ENCODE measurements at regions not wholly inside any gene's neighbourhood (a gene's known extent, or its start where the extent isn't known, plus 50 kb on each side); places are given as distances from the start of the nearest gene placed in this dataset.

DNA sequence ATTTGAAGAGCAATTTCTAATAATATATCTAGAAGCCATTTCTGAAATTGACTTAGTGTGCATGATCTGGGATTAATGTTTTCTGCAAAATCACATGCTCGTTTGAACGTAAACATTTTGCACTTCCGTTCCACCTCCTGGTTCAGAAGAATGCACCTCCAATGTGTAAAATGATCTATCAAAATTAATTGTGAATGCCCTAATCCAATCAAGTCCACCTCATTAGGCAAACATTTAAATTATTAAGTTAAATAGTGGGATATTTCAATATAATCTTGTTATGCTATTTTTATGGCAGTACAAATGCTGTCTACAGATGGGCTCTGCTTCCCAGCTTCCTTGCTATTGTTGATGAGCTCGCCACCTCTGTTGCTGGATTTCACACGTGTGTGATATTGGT lies 542.5 kb downstream of the INSC start:
- no peaks in the 10 kb centered on the region for H3K27me3 ChIP-seq
- H3K4me3 ChIP-seq = no peak overlapping the region
- TF ChIP-seq CTCF (IDR thresholded peaks at IDR 0.05) = no peak
- 84 to 88% methylated on average over 5 of the region's 5 CpGs for WGBS, 2 donors
- H3K27ac ChIP-seq = no peak overlapping the region
- no peaks in the 10 kb centered on the region for H3K9me3 ChIP-seq
- H3K36me3 ChIP-seq = no peaks in the 10 kb centered on the region
- no peak for DNase-seq
- FAIRE-seq = no peak
- intact Hi-C loops (cut with DNase I) = loop anchor here in 1 of 3 donors (10.0 kb wide), 1 partner anchor 948 kb away; no protein-coding TSS in a partner anchor
- H3K4me1 ChIP-seq = no peaks in the 10 kb centered on the region
- no peak for ATAC-seq

GRCh38 chr11:15660496-15660895 lies 545.8 kb downstream of the INSC start:
- Histone ChIP-seq H3K4me3 (no peak overlapping the region), H3K27me3 (no peaks in the 10 kb centered on the region), H3K36me3 (no peaks in the 10 kb centered on the region), H3K9me3 (no peaks in the 10 kb centered on the region), H3K27ac (no peak overlapping the region), H3K4me1 (peaks cover 5 to 19% (median 10%) of the 10 kb centered on the region in 3 donors)
- WGBS, 2 donors = 90 to 96% methylated on average over 3 of the region's 3 CpGs
- ATAC-seq = no peak
- no peak for FAIRE-seq
- intact Hi-C loops (cut with DNase I) = no loop called here
- DNase-seq = no peak
- TF ChIP-seq CTCF (IDR thresholded peaks at IDR 0.05) = no peak

GRCh38 chr11:15662285-15662684 lies 547.6 kb downstream of the INSC start:
- Histone ChIP-seq H3K27me3 (no peaks in the 10 kb centered on the region), H3K4me1 (peaks cover 5 to 19% (median 10%) of the 10 kb centered on the region in 3 donors), H3K9me3 (no peaks in the 10 kb centered on the region), H3K36me3 (no peaks in the 10 kb centered on the region), H3K27ac (no peak overlapping the region), H3K4me3 (no peak overlapping the region)
- WGBS, 2 donors = 29 to 31% methylated on average over 1 of the region's 1 CpG
- FAIRE-seq (no peak), ATAC-seq (no peak), DNase-seq (no peak)
- TF ChIP-seq CTCF (IDR thresholded peaks at IDR 0.05) = no peak
- intact Hi-C loops (cut with DNase I) = no loop called here

DNA sequence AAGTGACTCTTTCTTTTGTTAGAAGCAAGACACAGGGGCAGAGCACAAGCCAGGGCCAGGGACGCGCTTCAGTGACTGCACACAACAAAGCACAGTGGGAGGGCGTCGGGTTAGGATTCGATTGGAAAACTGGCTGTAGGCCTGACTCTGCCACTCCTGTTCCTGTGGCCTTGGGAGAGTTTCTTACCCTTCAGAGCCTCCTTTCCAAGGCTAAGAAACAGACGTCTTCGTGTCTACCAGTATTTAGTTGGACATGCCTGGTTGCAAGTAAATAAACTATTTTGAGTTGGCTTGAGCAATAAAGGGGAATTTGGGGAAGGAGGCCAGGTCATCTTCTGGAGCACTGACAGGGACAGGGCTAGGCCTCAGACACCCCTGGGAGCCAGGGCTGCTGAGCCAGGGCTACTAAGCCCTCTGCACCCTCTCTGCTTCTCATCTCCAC lies 549.1 kb downstream of the INSC start:
- H3K9me3 ChIP-seq = no peaks in the 10 kb centered on the region
- intact Hi-C loops (cut with DNase I) = no loop called here
- H3K4me3 ChIP-seq = no peak overlapping the region
- peak overlapping the region in 2 of 4 donors; percentile 31 to 33 for H3K27ac ChIP-seq
- no peak for FAIRE-seq
- H3K27me3 ChIP-seq = no peaks in the 10 kb centered on the region
- H3K4me1 ChIP-seq = peaks cover 5 to 19% (median 10%) of the 10 kb centered on the region in 3 donors
- 11 to 15% methylated on average over 7 of the region's 7 CpGs for WGBS, 2 donors
- H3K36me3 ChIP-seq = no peaks in the 10 kb centered on the region
- DNase-seq = peak in 2 of 6 donors; percentile 12 to 15
- peak; percentile 55 to 83 (median 74) for ATAC-seq
- TF ChIP-seq CTCF (IDR thresholded peaks at IDR 0.05) = no peak

DNA sequence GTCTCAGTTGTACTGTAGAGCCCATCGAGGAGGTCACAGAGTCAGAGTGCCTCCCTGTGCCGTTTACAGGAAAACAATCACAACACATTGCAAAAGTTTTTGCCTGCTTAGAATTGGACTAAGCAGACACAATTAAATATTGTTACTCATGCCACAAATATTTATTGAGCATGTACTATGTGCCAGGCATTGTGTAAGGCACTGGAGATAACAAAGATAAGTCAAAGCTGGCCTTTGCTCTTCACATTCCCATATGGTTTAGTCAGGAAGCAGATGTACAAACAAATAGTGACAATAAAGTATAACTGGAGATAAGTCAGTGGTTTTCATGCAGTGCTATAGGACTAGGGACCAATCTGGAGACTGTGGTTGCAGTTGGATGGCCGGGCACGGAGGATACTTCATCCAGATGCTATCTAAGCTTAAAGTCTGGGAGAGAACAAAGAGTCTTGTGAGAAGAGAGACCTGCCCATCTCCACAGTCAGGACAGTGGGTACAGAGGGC lies 550.7 kb downstream of the INSC start:
- intact Hi-C loops (cut with DNase I) = no loop called here
- no peak overlapping the region for H3K27ac ChIP-seq
- 77 to 84% methylated on average over 4 of the region's 4 CpGs for WGBS, 2 donors
- peaks cover 5 to 19% (median 10%) of the 10 kb centered on the region in 3 donors for H3K4me1 ChIP-seq
- ATAC-seq (peak in 3 of 4 donors; percentile 15 to 41 (median 37)), FAIRE-seq (no peak), DNase-seq (no peak)
- no peak for TF ChIP-seq CTCF (IDR thresholded peaks at IDR 0.05)
- no peak overlapping the region for H3K4me3 ChIP-seq
- no peaks in the 10 kb centered on the region for H3K27me3 ChIP-seq
- no peaks in the 10 kb centered on the region for H3K36me3 ChIP-seq
- no peaks in the 10 kb centered on the region for H3K9me3 ChIP-seq
